B cell (primary cell): ENCODE measurements at regions not wholly inside any gene's neighbourhood (a gene's known extent, or its start where the extent isn't known, plus 50 kb on each side); places are given as distances from the start of the nearest gene placed in this dataset.

ENCODE experiments used
- CTCF ChIP-seq: fragments of 200-600 bp; IDR thresholded peaks from one replicate; pipeline ENCODE4 v1.8.0; 2022; ENCODE audit warnings: antibody characterized with exemption, mild to moderate bottlenecking
- EZH2 ChIP-seq: IDR thresholded peaks from 2 replicates; pipeline ENCODE4 v1.6.1; 2012; ENCODE audit warnings: borderline replicate concordance, low read depth, mild to moderate bottlenecking, moderate library complexity, low read length; ENCODE audit not compliant: insufficient read depth, poor library complexity, severe bottlenecking

- TF ChIP-seq CTCF (no peak), EZH2 (no peak)
Observed at GRCh38 chr2:30331038-30331437, 99.7 kb downstream of the LBH start.
